Activated CD8-positive, alpha-beta T cell treated with anti-CD3 and anti-CD28 coated beads for 36 hours (primary cell): ENCODE measurements at regions not wholly inside any gene's neighbourhood (a gene's known extent, or its start where the extent isn't known, plus 50 kb on each side); places are given as distances from the start of the nearest gene placed in this dataset.

Source experiments
- ATAC-seq: fragments of 200-7000 bp; cut with Tn5 transposase; one replicate; pipeline ENCODE4 v1.10.0; 2021; ENCODE audit warnings: mild to moderate bottlenecking, moderate library complexity
- CTCF ChIA-PET: fragments of 350-600 bp; sonication (Branson Sonifier 250); formaldehyde crosslinking; loops from one replicate; lab custom pipeline; 2021; ENCODE audit warnings: antibody characterized with exemption; lab: Charles Lee
- POLR2A ChIA-PET: fragments of 350-600 bp; sonication (Branson Sonifier 250); formaldehyde crosslinking; loops from one replicate; lab custom pipeline; 2021; ENCODE audit warnings: antibody characterized with exemption; lab: Charles Lee
- DNase-seq: peaks from one replicate; pipeline ENCODE4 v3.0.0-alpha.2; 2020
- H3K27ac Mint-ChIP-seq: one replicate; pipeline ENCODE4 v1.8.0; 2021; ENCODE audit warnings: mild to moderate bottlenecking, mixed read lengths
- H3K27me3 Mint-ChIP-seq: one replicate; pipeline ENCODE4 v1.8.0; 2021; ENCODE audit warnings: mixed read lengths
- H3K36me3 Mint-ChIP-seq: one replicate; pipeline ENCODE4 v1.8.0; 2021; ENCODE audit warnings: low read depth, mixed read lengths
- H3K4me1 Mint-ChIP-seq: one replicate; pipeline ENCODE4 v1.8.0; 2021; ENCODE audit warnings: low read depth, mixed read lengths
- H3K4me3 Mint-ChIP-seq: one replicate; pipeline ENCODE4 v1.8.0; 2021; ENCODE audit warnings: mild to moderate bottlenecking, moderate library complexity, mixed read lengths
- H3K9me3 Mint-ChIP-seq: one replicate; pipeline ENCODE4 v1.8.0; 2021; ENCODE audit warnings: mixed read lengths
- intact Hi-C: fragments of 100-400 bp; cut with micrococcal nuclease; formaldehyde crosslinking; loops from one replicate; pipeline ENCODE4 v1.10.0; 2022
- TF ChIP-seq, protein P1 (sequence below): fragments of 200-600 bp; IDR thresholded peaks from one replicate; pipeline ENCODE4 v1.8.0; 2022; ENCODE audit warnings: antibody characterized with exemption, mild to moderate bottlenecking

DNA sequence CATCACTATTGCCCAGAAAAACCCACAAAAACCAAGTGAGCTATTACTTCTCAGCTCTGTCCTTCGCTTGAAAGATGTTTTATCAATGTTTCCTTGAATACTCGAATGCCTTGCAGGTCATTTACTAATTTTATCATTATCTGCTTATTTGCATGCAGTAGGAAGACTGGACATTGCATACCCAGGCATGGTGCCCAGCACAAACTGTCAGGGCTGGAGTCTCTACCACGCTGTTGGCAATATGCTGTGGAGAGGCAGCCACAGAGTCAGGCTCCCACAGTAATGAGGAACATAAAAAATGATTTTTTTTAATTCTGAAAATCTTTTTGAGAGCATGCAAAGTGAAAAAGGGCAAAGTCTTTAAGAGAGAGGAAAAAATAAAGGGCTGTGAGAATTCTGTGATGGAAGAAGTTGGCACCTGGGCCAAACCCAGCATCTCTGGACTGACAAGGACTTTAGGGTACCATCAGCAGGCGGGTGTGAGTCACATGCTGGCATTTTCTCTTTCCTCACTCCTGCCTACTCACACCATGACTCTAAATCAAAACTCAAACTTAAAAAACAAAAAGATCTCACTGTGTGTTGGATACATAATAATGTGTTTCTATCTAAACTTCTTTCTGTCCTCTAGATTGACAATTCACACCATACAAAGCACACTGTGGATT is 709.8 kb upstream of the FANCL start:
- no peaks in the 10 kb centered on the region for H3K9me3 Mint-ChIP-seq
- TF ChIP-seq, protein P1, sequence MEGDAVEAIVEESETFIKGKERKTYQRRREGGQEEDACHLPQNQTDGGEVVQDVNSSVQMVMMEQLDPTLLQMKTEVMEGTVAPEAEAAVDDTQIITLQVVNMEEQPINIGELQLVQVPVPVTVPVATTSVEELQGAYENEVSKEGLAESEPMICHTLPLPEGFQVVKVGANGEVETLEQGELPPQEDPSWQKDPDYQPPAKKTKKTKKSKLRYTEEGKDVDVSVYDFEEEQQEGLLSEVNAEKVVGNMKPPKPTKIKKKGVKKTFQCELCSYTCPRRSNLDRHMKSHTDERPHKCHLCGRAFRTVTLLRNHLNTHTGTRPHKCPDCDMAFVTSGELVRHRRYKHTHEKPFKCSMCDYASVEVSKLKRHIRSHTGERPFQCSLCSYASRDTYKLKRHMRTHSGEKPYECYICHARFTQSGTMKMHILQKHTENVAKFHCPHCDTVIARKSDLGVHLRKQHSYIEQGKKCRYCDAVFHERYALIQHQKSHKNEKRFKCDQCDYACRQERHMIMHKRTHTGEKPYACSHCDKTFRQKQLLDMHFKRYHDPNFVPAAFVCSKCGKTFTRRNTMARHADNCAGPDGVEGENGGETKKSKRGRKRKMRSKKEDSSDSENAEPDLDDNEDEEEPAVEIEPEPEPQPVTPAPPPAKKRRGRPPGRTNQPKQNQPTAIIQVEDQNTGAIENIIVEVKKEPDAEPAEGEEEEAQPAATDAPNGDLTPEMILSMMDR, result no peak
- DNase-seq (no peak), ATAC-seq (no peak)
- H3K4me3 Mint-ChIP-seq, result no peak overlapping the region
- no peaks in the 10 kb centered on the region for H3K36me3 Mint-ChIP-seq
- H3K27me3 Mint-ChIP-seq, result no peaks in the 10 kb centered on the region
- no peak overlapping the region for H3K27ac Mint-ChIP-seq
- no peaks in the 10 kb centered on the region for H3K4me1 Mint-ChIP-seq
- intact Hi-C loops, result no loop called here
- POLR2A ChIA-PET, result no interaction called here
- CTCF ChIA-PET, result no interaction called here

DNA sequence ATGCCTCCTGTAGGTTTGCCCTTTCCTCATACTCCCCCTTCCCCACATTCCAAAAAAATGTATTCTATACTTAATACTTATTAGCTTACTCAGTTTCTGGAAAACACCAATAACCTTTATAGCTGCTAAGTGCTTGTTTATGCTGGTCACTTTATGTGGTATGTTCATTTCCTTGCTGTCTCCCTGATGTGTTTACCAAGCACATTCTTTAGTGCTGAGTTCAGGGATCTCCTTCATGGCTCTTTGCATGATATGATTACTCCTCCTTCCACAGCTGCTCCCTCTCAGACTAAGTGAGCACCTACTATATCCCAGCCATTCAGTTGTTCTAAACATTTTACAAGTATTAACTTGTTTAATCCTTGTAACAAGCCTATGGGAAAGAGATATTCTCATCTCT is 698.3 kb upstream of the FANCL start:
- no peaks in the 10 kb centered on the region for H3K9me3 Mint-ChIP-seq
- ChIA-PET CTCF (no interaction called here), POLR2A (no interaction called here)
- no peaks in the 10 kb centered on the region for H3K27me3 Mint-ChIP-seq
- DNase-seq (no peak), ATAC-seq (no peak)
- TF ChIP-seq, protein P1, result no peak
- H3K27ac Mint-ChIP-seq, result no peak overlapping the region
- intact Hi-C loops, result no loop called here
- H3K36me3 Mint-ChIP-seq, result no peaks in the 10 kb centered on the region
- no peaks in the 10 kb centered on the region for H3K4me1 Mint-ChIP-seq
- H3K4me3 Mint-ChIP-seq, result no peak overlapping the region

DNA sequence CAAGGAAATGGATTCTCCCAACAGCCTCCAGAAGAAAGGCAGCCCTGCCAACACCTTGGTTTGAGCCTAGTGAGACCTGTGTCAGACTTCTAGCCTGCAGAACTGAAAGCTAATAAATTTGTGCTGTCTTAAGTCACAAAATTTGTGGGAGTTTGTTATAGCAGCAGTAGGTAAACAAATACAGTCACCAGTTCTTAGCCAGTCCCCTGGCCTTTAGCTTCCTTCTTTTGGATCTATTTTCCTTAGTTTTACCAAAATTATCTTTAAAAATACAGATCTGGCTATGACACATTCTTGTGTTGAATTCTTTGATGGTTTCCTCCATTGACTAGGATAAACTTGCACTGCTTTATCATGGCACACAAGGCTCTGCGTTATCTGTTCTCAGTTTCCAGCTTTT is 697.9 kb upstream of the FANCL start:
- no peaks in the 10 kb centered on the region for H3K9me3 Mint-ChIP-seq
- intact Hi-C loops, result no loop called here
- H3K27ac Mint-ChIP-seq, result no peak overlapping the region
- CTCF ChIA-PET, result no interaction called here
- POLR2A ChIA-PET, result no interaction called here
- H3K4me3 Mint-ChIP-seq, result no peak overlapping the region
- H3K4me1 Mint-ChIP-seq, result no peaks in the 10 kb centered on the region
- TF ChIP-seq, protein P1, result no peak
- ATAC-seq (no peak), DNase-seq (no peak)
- no peaks in the 10 kb centered on the region for H3K27me3 Mint-ChIP-seq
- H3K36me3 Mint-ChIP-seq, result no peaks in the 10 kb centered on the region

DNA sequence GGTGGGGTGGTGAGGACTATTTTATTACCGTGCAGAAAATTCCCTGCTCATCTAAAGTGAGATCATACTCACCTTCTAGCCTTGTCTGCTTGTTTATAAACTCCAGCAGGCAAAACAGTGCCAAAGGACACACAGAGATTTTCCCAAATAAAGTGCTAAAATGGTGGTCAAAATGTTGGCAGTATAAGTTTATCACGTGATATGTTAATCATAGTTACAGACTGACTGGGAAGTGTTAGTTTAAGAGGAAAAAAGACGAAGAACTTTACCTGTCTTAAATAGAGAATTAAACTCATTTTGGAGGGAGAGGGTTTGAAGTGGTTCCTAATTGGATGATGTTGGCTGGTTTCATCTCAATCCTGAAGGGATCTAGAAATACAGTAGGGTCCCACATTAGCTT is 691.7 kb upstream of the FANCL start:
- Mint-ChIP-seq H3K4me3 (no peak overlapping the region), H3K9me3 (no peaks in the 10 kb centered on the region), H3K27ac (no peak overlapping the region), H3K27me3 (no peaks in the 10 kb centered on the region), H3K36me3 (no peaks in the 10 kb centered on the region), H3K4me1 (no peaks in the 10 kb centered on the region)
- TF ChIP-seq, protein P1, result no peak
- CTCF ChIA-PET, result no interaction called here
- ATAC-seq (no peak), DNase-seq (no peak)
- intact Hi-C loops, result no loop called here
- POLR2A ChIA-PET, result no interaction called here

DNA sequence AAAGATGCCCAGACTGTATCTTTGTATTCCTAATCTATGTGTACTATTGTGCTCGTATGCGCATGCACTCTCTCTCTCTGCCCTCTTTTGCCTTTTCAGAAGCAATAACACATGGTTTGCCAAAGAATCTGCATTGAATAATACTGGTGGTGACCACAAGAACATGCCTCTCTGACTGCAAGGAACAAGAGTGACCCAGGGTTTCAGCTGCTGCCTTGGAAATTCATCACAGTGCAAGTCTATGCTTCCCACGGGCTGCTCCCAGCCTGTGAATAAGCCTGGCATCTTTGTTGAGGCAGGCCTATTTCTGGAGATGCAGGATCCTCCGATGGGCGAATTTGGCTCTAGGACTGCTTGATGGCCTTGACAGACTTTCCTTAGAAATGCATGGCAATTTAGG is 689.4 kb upstream of the FANCL start:
- no peak overlapping the region for H3K4me3 Mint-ChIP-seq
- no peaks in the 10 kb centered on the region for H3K4me1 Mint-ChIP-seq
- ChIA-PET CTCF (no interaction called here), POLR2A (no interaction called here)
- no peak overlapping the region for H3K27ac Mint-ChIP-seq
- ATAC-seq, result no peak
- intact Hi-C loops, result no loop called here
- H3K27me3 Mint-ChIP-seq, result no peaks in the 10 kb centered on the region
- H3K36me3 Mint-ChIP-seq, result no peaks in the 10 kb centered on the region
- TF ChIP-seq, protein P1, result no peak
- no peak for DNase-seq
- no peaks in the 10 kb centered on the region for H3K9me3 Mint-ChIP-seq
